ENCODE measurements at regions not wholly inside any gene's neighbourhood (a gene's known extent, or its start where the extent isn't known, plus 50 kb on each side); places are given as distances from the start of the nearest gene placed in this dataset.

DNA sequence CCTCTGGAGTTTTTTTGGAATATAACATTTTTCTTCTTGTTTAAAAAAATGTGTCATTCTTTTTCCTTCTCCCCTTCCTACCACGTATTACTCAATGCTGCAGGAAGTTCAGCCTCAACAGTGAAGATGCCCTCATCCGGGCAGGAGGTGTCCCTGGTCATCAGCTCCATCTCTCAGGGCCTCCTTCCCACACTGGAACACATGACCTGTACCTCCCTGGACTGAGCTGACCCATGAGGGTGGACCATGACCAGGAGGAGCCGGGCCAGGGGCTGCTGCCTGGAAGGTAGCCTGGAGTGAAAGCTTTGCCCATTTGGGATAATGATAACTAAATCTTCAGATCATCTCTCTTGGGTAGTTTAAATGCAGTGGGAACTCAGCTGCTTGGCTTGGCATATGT is 316.5 kb upstream of the ZMIZ1 start:
- TF ChIP-seq CTCF (conservative IDR thresholded peaks at IDR 0.05; ENCODE audit: low read depth, low read length) (no peak), EZH2phosphoT487 (IDR thresholded peaks at IDR 0.05; ENCODE audit: borderline replicate concordance, low read length) (no peak)

Data from PC-3 (cell line).